K562 (cell line): ENCODE measurements at regions not wholly inside any gene's neighbourhood (a gene's known extent, or its start where the extent isn't known, plus 50 kb on each side); places are given as distances from the start of the nearest gene placed in this dataset.

Experiments used
- BHLHE40 ChIP-seq: IDR thresholded peaks from 2 replicates; pipeline ENCODE4 v1.6.1; 2011; ENCODE audit warnings: low read length, improper control_type of control experiment
- CTBP1 ChIP-seq: fragments of 450-650 bp; IDR thresholded peaks from 2 replicates; pipeline ENCODE4 v1.6.1; 2016; ENCODE audit warnings: borderline replicate concordance
- MCM3 ChIP-seq: fragments of 450-650 bp; IDR thresholded peaks from 2 replicates; pipeline ENCODE4 v1.6.1; 2016
- NR2F6 ChIP-seq: fragments of 450-650 bp; formaldehyde crosslinking; IDR thresholded peaks from 2 replicates; pipeline ENCODE4 v1.4.0; 2020; ENCODE audit warnings: mild to moderate bottlenecking
- POLR2AphosphoS5 ChIP-seq: IDR thresholded peaks from 2 replicates; pipeline ENCODE4 v1.6.1; 2011; ENCODE audit warnings: mild to moderate bottlenecking, low read depth, low read length, moderate library complexity; ENCODE audit not compliant: control insufficient read depth, insufficient read depth
- PREB ChIP-seq: sonication (generic); formaldehyde crosslinking; IDR thresholded peaks from 2 replicates; pipeline ENCODE4 v1.8.1; 2023; ENCODE audit warnings: mild to moderate bottlenecking, missing genetic modification reagents
- RBM14 ChIP-seq: fragments of 200-400 bp; formaldehyde crosslinking; IDR thresholded peaks from 2 replicates; pipeline ENCODE4 v1.6.1; 2018; ENCODE audit warnings: low read depth, mild to moderate bottlenecking, low read length, moderate library complexity, borderline replicate concordance; ENCODE audit not compliant: insufficient read depth
- RBM39 ChIP-seq: fragments of 200-400 bp; formaldehyde crosslinking; optimal IDR thresholded peaks from 2 replicates; pipeline ENCODE3; 2018; ENCODE audit warnings: low read depth, low read length
- SMARCA4 ChIP-seq: fragments of 450-650 bp; IDR thresholded peaks from 2 replicates; pipeline ENCODE4 v1.6.1; 2016
- ZNF263 ChIP-seq: sonication (generic); formaldehyde crosslinking; IDR thresholded peaks from 2 replicates; pipeline ENCODE4 v1.8.0; 2022; ENCODE audit warnings: mild to moderate bottlenecking, missing genetic modification reagents, borderline replicate concordance
- ZNF431 ChIP-seq: sonication (generic); formaldehyde crosslinking; IDR thresholded peaks from 2 replicates; pipeline ENCODE4 v1.8.0; 2022; ENCODE audit warnings: mild to moderate bottlenecking, missing genetic modification reagents
- ZNF449 ChIP-seq: fragments of 250-450 bp; sonication (Bioruptor Pico); IDR thresholded peaks from 2 replicates; pipeline ENCODE4 v1.8.0; 2022; ENCODE audit warnings: moderate library complexity, mild to moderate bottlenecking, inconsistent platforms
- ZNF707 ChIP-seq: fragments of 250-450 bp; sonication (Bioruptor Pico); conservative IDR thresholded peaks from 2 replicates; pipeline ENCODE4 v1.8.0; 2022; ENCODE audit warnings: inconsistent platforms, mild to moderate bottlenecking, moderate library complexity
- TF ChIP-seq, protein P1 (sequence below), 2 experiments: IDR thresholded peaks; 2 replicates each; pipeline ENCODE4 v1.6.1; 2011; ENCODE audit warnings: borderline replicate concordance in 1 of 2, control low read depth in 1 of 2, low read depth in 1 of 2, low read length in 1 of 2, mild to moderate bottlenecking in 1 of 2, mixed read lengths in 1 of 2, moderate library complexity in 1 of 2; ENCODE audit not compliant: insufficient read depth in 1 of 2, insufficient read length in 1 of 2, poor library complexity in 1 of 2, severe bottlenecking in 1 of 2; ENCODE audit errors: extremely low read depth in 1 of 2
- TF ChIP-seq, protein P2 (sequence below), 3 experiments: IDR thresholded peaks in 2 of 3; conservative IDR thresholded peaks in 1 of 3; 2 replicates each; pipeline ENCODE4 v1.5.1; 2011 to 2012; ENCODE audit warnings: low read length in 3 of 3, mild to moderate bottlenecking in 3 of 3, control low read depth in 2 of 3, improper control_type of control experiment in 1 of 3, inconsistent platforms in 1 of 3, low read depth in 1 of 3, mixed read lengths in 1 of 3, moderate library complexity in 1 of 3; ENCODE audit not compliant: insufficient read depth in 2 of 3

GRCh38 chr3:11096266-11097139 is 57.8 kb upstream of the HRH1 start (continued):
- TF ChIP-seq POLR2AphosphoS5 = no peak
- no peak for TF ChIP-seq MCM3
- TF ChIP-seq, protein P1, sequence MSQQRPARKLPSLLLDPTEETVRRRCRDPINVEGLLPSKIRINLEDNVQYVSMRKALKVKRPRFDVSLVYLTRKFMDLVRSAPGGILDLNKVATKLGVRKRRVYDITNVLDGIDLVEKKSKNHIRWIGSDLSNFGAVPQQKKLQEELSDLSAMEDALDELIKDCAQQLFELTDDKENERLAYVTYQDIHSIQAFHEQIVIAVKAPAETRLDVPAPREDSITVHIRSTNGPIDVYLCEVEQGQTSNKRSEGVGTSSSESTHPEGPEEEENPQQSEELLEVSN (IDR thresholded peaks at IDR 0.05; ENCODE audit: borderline replicate concordance in 1 of 2, extremely low read depth in 1 of 2, insufficient read depth in 1 of 2, insufficient read length in 1 of 2, low read depth in 1 of 2, low read length in 1 of 2, poor library complexity in 1 of 2, severe bottlenecking in 1 of 2) = peak in 1 of 2 experiments; percentile 53
- no peak for TF ChIP-seq NR2F6 (CRISPR knock-in tag)
- peak; percentile 66 for TF ChIP-seq SMARCA4
- TF ChIP-seq RBM14 = no peak
- TF ChIP-seq PREB (CRISPR knock-in tag) = no peak
- 0 out of 2 replicates have a peak, but pooled peaks have one; percentile 23 for TF ChIP-seq CTBP1
- no peak for TF ChIP-seq ZNF449 (CRISPR knock-in tag)
- TF ChIP-seq ZNF431 = no peak
- TF ChIP-seq, protein P2, sequence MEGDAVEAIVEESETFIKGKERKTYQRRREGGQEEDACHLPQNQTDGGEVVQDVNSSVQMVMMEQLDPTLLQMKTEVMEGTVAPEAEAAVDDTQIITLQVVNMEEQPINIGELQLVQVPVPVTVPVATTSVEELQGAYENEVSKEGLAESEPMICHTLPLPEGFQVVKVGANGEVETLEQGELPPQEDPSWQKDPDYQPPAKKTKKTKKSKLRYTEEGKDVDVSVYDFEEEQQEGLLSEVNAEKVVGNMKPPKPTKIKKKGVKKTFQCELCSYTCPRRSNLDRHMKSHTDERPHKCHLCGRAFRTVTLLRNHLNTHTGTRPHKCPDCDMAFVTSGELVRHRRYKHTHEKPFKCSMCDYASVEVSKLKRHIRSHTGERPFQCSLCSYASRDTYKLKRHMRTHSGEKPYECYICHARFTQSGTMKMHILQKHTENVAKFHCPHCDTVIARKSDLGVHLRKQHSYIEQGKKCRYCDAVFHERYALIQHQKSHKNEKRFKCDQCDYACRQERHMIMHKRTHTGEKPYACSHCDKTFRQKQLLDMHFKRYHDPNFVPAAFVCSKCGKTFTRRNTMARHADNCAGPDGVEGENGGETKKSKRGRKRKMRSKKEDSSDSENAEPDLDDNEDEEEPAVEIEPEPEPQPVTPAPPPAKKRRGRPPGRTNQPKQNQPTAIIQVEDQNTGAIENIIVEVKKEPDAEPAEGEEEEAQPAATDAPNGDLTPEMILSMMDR (IDR thresholded peaks at IDR 0.05 in 2 of 3, conservative IDR thresholded peaks at IDR 0.05 in 1 of 3; ENCODE audit: insufficient read depth in 2 of 3, low read depth in 1 of 3, low read length in 3 of 3) = 0 out of 6 replicates have a peak, but pooled peaks of 1 of the 3 experiments have one; percentile 1
- TF ChIP-seq ZNF707 (CRISPR knock-in tag) = no peak
- TF ChIP-seq BHLHE40 = 0 out of 2 replicates have a peak, but pooled peaks have one; percentile 16
- no peak for TF ChIP-seq RBM39
- TF ChIP-seq ZNF263 (CRISPR knock-in tag) = no peak
